Neural cell (in vitro differentiated cells): ENCODE measurements at regions not wholly inside any gene's neighbourhood (a gene's known extent, or its start where the extent isn't known, plus 50 kb on each side); places are given as distances from the start of the nearest gene placed in this dataset.

Experiments
- H2AFZ ChIP-seq: fragments of 200-600, 300-800 bp; sonication (generic), shearing (Covaris generic); 2 replicates; pipeline ENCODE4 v1.6.0; 2014; ENCODE audit warnings: low read depth, mild to moderate bottlenecking, antibody characterized with exemption, low read length, moderate library complexity
- H3F3A ChIP-seq: fragments of 200-600 bp; shearing (Covaris generic); 2 replicates; pipeline ENCODE4 v1.6.1; 2016; ENCODE audit warnings: mild to moderate bottlenecking, moderate library complexity, mixed read lengths, antibody characterized with exemption, low read length; ENCODE audit not compliant: insufficient read depth, poor library complexity, severe bottlenecking
- H3K27ac ChIP-seq: fragments of 200-600, 300-800 bp; sonication (generic), shearing (Covaris generic); 2 replicates; pipeline ENCODE4 v1.5.1; 2014; ENCODE audit warnings: mild to moderate bottlenecking, low read length, moderate library complexity
- H3K27me3 ChIP-seq: fragments of 300-800, 200-600 bp; sonication (generic), shearing (Covaris generic); 2 replicates; pipeline ENCODE4 v1.6.0; 2014; ENCODE audit warnings: mild to moderate bottlenecking, low read depth, low read length, moderate library complexity; ENCODE audit not compliant: insufficient read depth
- H3K36me3 ChIP-seq: fragments of 300-800, 200-600 bp; sonication (generic), shearing (Covaris generic); 2 replicates; pipeline ENCODE4 v1.5.1; 2014; ENCODE audit warnings: mild to moderate bottlenecking, antibody characterized with exemption, low read length, moderate library complexity; ENCODE audit not compliant: insufficient read depth
- H3K4me2 ChIP-seq: fragments of 300-800, 200-600 bp; sonication (generic), shearing (Covaris generic); 2 replicates; pipeline ENCODE4 v1.6.0; 2014; ENCODE audit warnings: mild to moderate bottlenecking, low read length
- H3K4me3 ChIP-seq: fragments of 300-800, 200-600 bp; sonication (generic), shearing (Covaris generic); 2 replicates; pipeline ENCODE4 v1.5.1; 2014; ENCODE audit warnings: mild to moderate bottlenecking, low read length, moderate library complexity
- H3K79me2 ChIP-seq: fragments of 200-600 bp; shearing (Covaris generic); replicated peaks from 2 replicates; pipeline ENCODE4 v1.6.0; 2014; ENCODE audit warnings: mild to moderate bottlenecking, low read length, moderate library complexity; ENCODE audit not compliant: insufficient read depth
- H3K9ac ChIP-seq: fragments of 300-800, 200-600 bp; sonication (generic), shearing (Covaris generic); 2 replicates; pipeline ENCODE4 v1.6.1; 2016; ENCODE audit warnings: mild to moderate bottlenecking, low read length, mixed read lengths
- H3K9me2 ChIP-seq: fragments of 200-600 bp; shearing (Covaris generic); 2 replicates; pipeline ENCODE4 v1.6.1; 2016; ENCODE audit warnings: mild to moderate bottlenecking, low read length, mixed read lengths; ENCODE audit not compliant: insufficient read depth
- H3K9me3 ChIP-seq: fragments of 200-600, 300-800 bp; sonication (generic), shearing (Covaris generic); 2 replicates; pipeline ENCODE4 v1.6.1; 2016; ENCODE audit warnings: mild to moderate bottlenecking, mixed run types, low read length, moderate library complexity, mixed read lengths
- H4K20me1 ChIP-seq: fragments of 200-600 bp; shearing (Covaris generic); 2 replicates; pipeline ENCODE4 v1.6.1; 2016; ENCODE audit warnings: mild to moderate bottlenecking, mixed run types; ENCODE audit not compliant: insufficient read depth
- EP300 ChIP-seq: fragments of 450-650 bp; conservative IDR thresholded peaks from 2 replicates; pipeline ENCODE4 v1.6.1; 2014; ENCODE audit warnings: antibody characterized with exemption, mild to moderate bottlenecking, moderate library complexity; ENCODE audit not compliant: poor library complexity, severe bottlenecking
- EZH2 ChIP-seq: fragments of 200-600, 300-800 bp; shearing (Covaris generic), sonication (generic); IDR thresholded peaks from 2 replicates; pipeline ENCODE4 v1.6.1; 2014; ENCODE audit warnings: antibody characterized with exemption, low read length, borderline replicate concordance, mild to moderate bottlenecking; ENCODE audit not compliant: insufficient read depth, poor library complexity, severe bottlenecking
- MXI1 ChIP-seq: fragments of 450-650 bp; conservative IDR thresholded peaks from 2 replicates; pipeline ENCODE4 v1.6.1; 2014; ENCODE audit warnings: antibody characterized with exemption, mild to moderate bottlenecking; ENCODE audit not compliant: poor library complexity, severe bottlenecking
- POLR2AphosphoS5 ChIP-seq: IDR thresholded peaks from 2 replicates; pipeline ENCODE4 v1.6.1; 2012
- RAD21 ChIP-seq: fragments of 450-650 bp; conservative IDR thresholded peaks from 2 replicates; pipeline ENCODE4 v1.6.1; 2014; ENCODE audit warnings: antibody characterized with exemption, mild to moderate bottlenecking, moderate library complexity
- SMC3 ChIP-seq: fragments of 450-650 bp; conservative IDR thresholded peaks from 2 replicates; pipeline ENCODE4 v1.6.1; 2014; ENCODE audit warnings: antibody characterized with exemption, mild to moderate bottlenecking, moderate library complexity; ENCODE audit not compliant: poor library complexity
- TAF1 ChIP-seq: IDR thresholded peaks from 2 replicates; pipeline ENCODE4 v1.6.1; 2012; ENCODE audit warnings: low read depth
- TF ChIP-seq, protein P1 (sequence below): fragments of 450-650 bp; IDR thresholded peaks from 2 replicates; pipeline ENCODE4 v1.5.1; 2014; ENCODE audit warnings: antibody characterized with exemption, mild to moderate bottlenecking, moderate library complexity; ENCODE audit not compliant: poor library complexity, severe bottlenecking
- TF ChIP-seq, protein P2 (sequence below): IDR thresholded peaks from 2 replicates; pipeline ENCODE4 v1.6.1; 2012; ENCODE audit warnings: borderline replicate concordance

DNA sequence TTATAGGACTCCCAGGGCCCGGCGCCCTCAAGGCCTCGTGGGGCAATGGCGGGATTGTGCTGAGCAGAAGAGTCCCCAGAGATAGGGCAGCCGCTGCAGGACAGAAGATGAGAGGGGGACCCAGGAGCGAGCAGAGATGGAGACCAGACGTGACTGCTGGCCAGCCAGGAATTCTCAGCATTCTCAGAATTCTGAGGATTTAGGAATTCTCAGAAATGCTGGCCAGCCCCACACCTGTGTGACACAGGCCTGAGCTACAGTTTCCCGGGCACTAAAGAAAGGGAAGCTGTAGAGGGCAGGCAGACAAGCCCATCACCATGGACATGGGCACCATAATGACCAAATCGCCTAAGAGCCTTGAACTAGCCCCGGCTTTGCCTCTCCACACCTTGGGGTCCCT lies 186.2 kb upstream of the CDH4 start:
- Histone ChIP-seq H3K27ac (no peak overlapping the region), H3F3A (no peaks in the 10 kb centered on the region), H4K20me1 (no peaks in the 10 kb centered on the region), H3K9ac (no peak overlapping the region), H3K36me3 (no peaks in the 10 kb centered on the region), H3K4me3 (no peak overlapping the region), H3K27me3 (no peaks in the 10 kb centered on the region), H3K9me3 (no peaks in the 10 kb centered on the region), H3K4me2 (no peak overlapping the region), H3K9me2 (no peaks in the 10 kb centered on the region), H3K79me2 (no peaks in the 10 kb centered on the region), H2AFZ (no peak overlapping the region)
- TF ChIP-seq TAF1 = no peak
- TF ChIP-seq, protein P1, sequence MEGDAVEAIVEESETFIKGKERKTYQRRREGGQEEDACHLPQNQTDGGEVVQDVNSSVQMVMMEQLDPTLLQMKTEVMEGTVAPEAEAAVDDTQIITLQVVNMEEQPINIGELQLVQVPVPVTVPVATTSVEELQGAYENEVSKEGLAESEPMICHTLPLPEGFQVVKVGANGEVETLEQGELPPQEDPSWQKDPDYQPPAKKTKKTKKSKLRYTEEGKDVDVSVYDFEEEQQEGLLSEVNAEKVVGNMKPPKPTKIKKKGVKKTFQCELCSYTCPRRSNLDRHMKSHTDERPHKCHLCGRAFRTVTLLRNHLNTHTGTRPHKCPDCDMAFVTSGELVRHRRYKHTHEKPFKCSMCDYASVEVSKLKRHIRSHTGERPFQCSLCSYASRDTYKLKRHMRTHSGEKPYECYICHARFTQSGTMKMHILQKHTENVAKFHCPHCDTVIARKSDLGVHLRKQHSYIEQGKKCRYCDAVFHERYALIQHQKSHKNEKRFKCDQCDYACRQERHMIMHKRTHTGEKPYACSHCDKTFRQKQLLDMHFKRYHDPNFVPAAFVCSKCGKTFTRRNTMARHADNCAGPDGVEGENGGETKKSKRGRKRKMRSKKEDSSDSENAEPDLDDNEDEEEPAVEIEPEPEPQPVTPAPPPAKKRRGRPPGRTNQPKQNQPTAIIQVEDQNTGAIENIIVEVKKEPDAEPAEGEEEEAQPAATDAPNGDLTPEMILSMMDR = no peak

DNA sequence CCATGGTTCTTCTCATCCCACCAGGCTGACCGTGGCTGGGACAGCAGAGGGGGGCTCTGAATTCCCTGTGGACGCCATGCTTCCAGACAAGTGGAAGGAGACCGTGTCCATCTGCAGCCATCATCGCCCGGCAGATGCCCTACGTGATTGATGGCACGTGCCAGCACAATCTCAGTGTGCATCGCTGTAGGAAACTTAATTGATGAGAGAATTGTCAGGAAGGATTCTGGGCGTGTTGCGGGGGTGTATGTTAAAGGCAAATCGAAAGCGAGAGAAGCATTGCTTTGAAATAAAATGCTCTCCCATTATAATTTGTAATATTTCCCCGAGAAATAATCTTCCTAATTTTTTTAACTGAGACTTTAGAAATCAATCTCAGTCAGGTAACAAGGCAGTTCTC lies 185.5 kb upstream of the CDH4 start:
- Histone ChIP-seq H3K9me3 (no peaks in the 10 kb centered on the region), H3K79me2 (no peaks in the 10 kb centered on the region), H2AFZ (no peak overlapping the region), H3K9ac (no peak overlapping the region), H3K27me3 (no peaks in the 10 kb centered on the region), H3K4me3 (no peak overlapping the region), H3K4me2 (no peak overlapping the region), H3K9me2 (no peaks in the 10 kb centered on the region), H3K27ac (no peak overlapping the region), H3K36me3 (no peaks in the 10 kb centered on the region), H4K20me1 (no peaks in the 10 kb centered on the region), H3F3A (no peaks in the 10 kb centered on the region)
- no peak for TF ChIP-seq EZH2
- no peak for TF ChIP-seq SMC3
- TF ChIP-seq MXI1 = no peak
- no peak for TF ChIP-seq EP300
- TF ChIP-seq POLR2AphosphoS5 = no peak
- TF ChIP-seq RAD21 = no peak

DNA sequence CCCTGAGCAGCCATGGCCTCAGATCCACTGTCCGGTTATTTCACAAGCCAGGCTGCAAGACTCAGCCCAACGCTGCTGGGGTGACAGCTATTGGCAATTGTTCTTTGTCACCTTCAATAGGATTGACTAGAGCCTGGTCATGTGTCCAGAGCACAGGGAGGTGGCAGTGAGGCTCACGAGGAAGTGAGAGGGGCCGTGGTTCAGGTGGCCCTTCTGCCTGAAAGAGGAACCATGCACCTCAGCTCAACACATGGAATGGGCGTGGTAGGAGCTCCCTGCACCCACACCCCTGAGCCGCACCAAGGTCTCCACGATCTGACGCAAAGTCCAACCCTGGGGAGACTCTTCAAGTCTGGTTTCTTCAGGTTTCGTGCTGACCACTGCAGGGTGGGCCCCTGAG lies 184.8 kb upstream of the CDH4 start:
- Histone ChIP-seq H4K20me1 (no peaks in the 10 kb centered on the region), H3K9me2 (no peaks in the 10 kb centered on the region), H2AFZ (no peak overlapping the region), H3K4me3 (no peak overlapping the region), H3K36me3 (no peaks in the 10 kb centered on the region), H3K79me2 (no peaks in the 10 kb centered on the region), H3K9me3 (no peaks in the 10 kb centered on the region), H3K27ac (no peak overlapping the region), H3K9ac (no peak overlapping the region), H3K4me2 (no peak overlapping the region), H3F3A (no peaks in the 10 kb centered on the region), H3K27me3 (no peaks in the 10 kb centered on the region)
- TF ChIP-seq EP300 (no peak), TAF1 (no peak), MXI1 (no peak), RAD21 (no peak)
- TF ChIP-seq, protein P2, sequence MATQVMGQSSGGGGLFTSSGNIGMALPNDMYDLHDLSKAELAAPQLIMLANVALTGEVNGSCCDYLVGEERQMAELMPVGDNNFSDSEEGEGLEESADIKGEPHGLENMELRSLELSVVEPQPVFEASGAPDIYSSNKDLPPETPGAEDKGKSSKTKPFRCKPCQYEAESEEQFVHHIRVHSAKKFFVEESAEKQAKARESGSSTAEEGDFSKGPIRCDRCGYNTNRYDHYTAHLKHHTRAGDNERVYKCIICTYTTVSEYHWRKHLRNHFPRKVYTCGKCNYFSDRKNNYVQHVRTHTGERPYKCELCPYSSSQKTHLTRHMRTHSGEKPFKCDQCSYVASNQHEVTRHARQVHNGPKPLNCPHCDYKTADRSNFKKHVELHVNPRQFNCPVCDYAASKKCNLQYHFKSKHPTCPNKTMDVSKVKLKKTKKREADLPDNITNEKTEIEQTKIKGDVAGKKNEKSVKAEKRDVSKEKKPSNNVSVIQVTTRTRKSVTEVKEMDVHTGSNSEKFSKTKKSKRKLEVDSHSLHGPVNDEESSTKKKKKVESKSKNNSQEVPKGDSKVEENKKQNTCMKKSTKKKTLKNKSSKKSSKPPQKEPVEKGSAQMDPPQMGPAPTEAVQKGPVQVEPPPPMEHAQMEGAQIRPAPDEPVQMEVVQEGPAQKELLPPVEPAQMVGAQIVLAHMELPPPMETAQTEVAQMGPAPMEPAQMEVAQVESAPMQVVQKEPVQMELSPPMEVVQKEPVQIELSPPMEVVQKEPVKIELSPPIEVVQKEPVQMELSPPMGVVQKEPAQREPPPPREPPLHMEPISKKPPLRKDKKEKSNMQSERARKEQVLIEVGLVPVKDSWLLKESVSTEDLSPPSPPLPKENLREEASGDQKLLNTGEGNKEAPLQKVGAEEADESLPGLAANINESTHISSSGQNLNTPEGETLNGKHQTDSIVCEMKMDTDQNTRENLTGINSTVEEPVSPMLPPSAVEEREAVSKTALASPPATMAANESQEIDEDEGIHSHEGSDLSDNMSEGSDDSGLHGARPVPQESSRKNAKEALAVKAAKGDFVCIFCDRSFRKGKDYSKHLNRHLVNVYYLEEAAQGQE = no peak
